ENCODE measurements at regions not wholly inside any gene's neighbourhood (a gene's known extent, or its start where the extent isn't known, plus 50 kb on each side); places are given as distances from the start of the nearest gene placed in this dataset.
A peak's percentile ranks its signal among the peaks of the same experiment; 100 is the strongest.

- TF ChIP-seq CTCF (IDR thresholded peaks at IDR 0.05; ENCODE audit: insufficient read depth, low read depth, low read length, missing control alignments), result no peak
- DNase-seq (ENCODE audit: low read depth), result no peak
- H3K4me3 ChIP-seq (ENCODE audit: low read depth, low read length), result no peak overlapping the region
These were observed 147.5 kb upstream of the TTC29 start for GRCh38 chr4:147093206-147093605.

- no peak for TF ChIP-seq CTCF (IDR thresholded peaks at IDR 0.05; ENCODE audit: insufficient read depth, low read depth, low read length, missing control alignments)
- no peak overlapping the region for H3K4me3 ChIP-seq (ENCODE audit: low read depth, low read length)
- no peak for DNase-seq (ENCODE audit: low read depth)
These were observed 148.6 kb upstream of the TTC29 start for GRCh38 chr4:147094238-147094637.

- H3K4me3 ChIP-seq (ENCODE audit: low read depth, low read length), result no peak overlapping the region
- peak; percentile 48 for TF ChIP-seq CTCF (IDR thresholded peaks at IDR 0.05; ENCODE audit: insufficient read depth, low read depth, low read length, missing control alignments)
- DNase-seq (ENCODE audit: low read depth), result peak; percentile 44
These were observed 151.3 kb upstream of the TTC29 start for GRCh38 chr4:147096667-147097604.

GRCh38 chr4:147101678-147102077, 156.0 kb upstream of the TTC29 start:
- no peak for TF ChIP-seq CTCF (IDR thresholded peaks at IDR 0.05; ENCODE audit: insufficient read depth, low read depth, low read length, missing control alignments)
- no peak for DNase-seq (ENCODE audit: low read depth)
- H3K4me3 ChIP-seq (ENCODE audit: low read depth, low read length), result no peak overlapping the region

GRCh38 chr4:147102596-147102995, 156.9 kb upstream of the TTC29 start:
- no peak for DNase-seq (ENCODE audit: low read depth)
- H3K4me3 ChIP-seq (ENCODE audit: low read depth, low read length), result no peak overlapping the region
- no peak for TF ChIP-seq CTCF (IDR thresholded peaks at IDR 0.05; ENCODE audit: insufficient read depth, low read depth, low read length, missing control alignments)

GRCh38 chr4:147103403-147103946, 157.8 kb upstream of the TTC29 start:
- no peak overlapping the region for H3K4me3 ChIP-seq (ENCODE audit: low read depth, low read length)
- DNase-seq (ENCODE audit: low read depth), result no peak
- no peak for TF ChIP-seq CTCF (IDR thresholded peaks at IDR 0.05; ENCODE audit: insufficient read depth, low read depth, low read length, missing control alignments)
